Tibial artery (tissue), 4 donors: ENCODE measurements at regions not wholly inside any gene's neighbourhood (a gene's known extent, or its start where the extent isn't known, plus 50 kb on each side); places are given as distances from the start of the nearest gene placed in this dataset.

Source experiments
- DNase-seq, 2 donors: peaks; one replicate each; pipeline ENCODE4 v3.0.0-alpha.2; 2019
- H3K27ac ChIP-seq, 2 donors: fragments of 200-600 bp; sonication (generic) in 1 of 2; 1 replicate in 1 of 2; 2 replicates in 1 of 2; pipeline ENCODE4 v1.5.1; 2018 to 2019; ENCODE audit warnings: mild to moderate bottlenecking in 1 of 2
- H3K27me3 ChIP-seq, 2 donors: fragments of 200-600 bp; sonication (generic) in 1 of 2; one replicate each; pipeline versions ENCODE4 v1.5.1 to v1.6.0; 2016 to 2019
- H3K36me3 ChIP-seq, 3 donors: fragments of 200-600 bp; sonication (generic) in 2 of 3; one replicate each; pipeline ENCODE4 v1.5.1; 2016 to 2019; ENCODE audit warnings: mild to moderate bottlenecking in 2 of 3
- H3K4me1 ChIP-seq, 4 donors: fragments of 200-600 bp; sonication (generic) in 2 of 4; 1 replicate in 3 of 4; 2 replicates in 1 of 4; pipeline ENCODE4 v1.5.1; 2016 to 2019
- H3K4me3 ChIP-seq, 2 donors: fragments of 200-600 bp; sonication (generic) in 1 of 2; 1 replicate in 1 of 2; 2 replicates in 1 of 2; pipeline ENCODE4 v1.5.1; 2018 to 2019; ENCODE audit warnings: mild to moderate bottlenecking in 2 of 2
- H3K9me3 ChIP-seq, 3 donors: fragments of 200-600 bp; sonication (generic) in 1 of 3; one replicate each; pipeline ENCODE4 v1.5.1; 2016 to 2019
- CTCF ChIP-seq, 2 experiments: fragments of 200-600 bp in 1 of 2; fragments of 450-650 bp in 1 of 2; IDR thresholded peaks; one replicate each; pipeline ENCODE4 v1.5.1; 2017 to 2019; ENCODE audit warnings: antibody characterized with exemption in 2 of 2, mild to moderate bottlenecking in 1 of 2, moderate library complexity in 1 of 2
- intact Hi-C: fragments of 100-400 bp; cut with DNase I; formaldehyde crosslinking; loops from one replicate; pipeline ENCODE4 v1.15.0; 2023; ENCODE audit warnings: low total_unique reads

- Histone ChIP-seq H3K4me1 (no peaks in the 10 kb centered on the region), H3K9me3 (no peaks in the 10 kb centered on the region), H3K36me3 (no peaks in the 10 kb centered on the region), H3K27ac (no peak overlapping the region), H3K27me3 (peaks cover 0 to 33% of the 10 kb centered on the region in 2 donors), H3K4me3 (no peak overlapping the region)
- DNase-seq, result no peak
- TF ChIP-seq CTCF (IDR thresholded peaks at IDR 0.05), result no peak
- intact Hi-C loops, result loop anchor here (10.0 kb wide), 1 partner anchor 564 kb away; no protein-coding TSS in a partner anchor
Measured at GRCh38 chr2:222050981-222051380, 247.8 kb downstream of the PAX3 start.

DNA sequence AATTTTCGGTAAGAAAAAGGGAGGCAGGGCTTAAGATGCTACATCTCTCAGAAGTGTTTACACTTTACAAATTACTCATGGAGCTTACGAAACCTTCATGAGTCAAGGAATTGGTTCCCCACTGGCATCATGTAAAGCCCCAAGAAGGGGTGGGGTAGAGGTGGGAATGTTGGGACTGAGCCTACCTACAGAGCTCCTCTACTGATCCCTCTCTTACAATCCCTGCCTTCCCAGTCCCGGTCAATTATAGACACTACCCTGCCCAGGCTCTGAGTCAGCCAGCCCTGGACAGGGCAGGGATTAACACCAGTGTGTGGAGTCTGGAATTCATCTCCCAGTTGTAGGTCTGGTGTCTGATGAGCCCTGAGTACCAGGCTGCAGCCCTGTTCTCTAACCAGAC, 248.9 kb downstream of the PAX3 start:
- intact Hi-C loops, result loop anchor here (10.0 kb wide), 1 partner anchor 565 kb away; no protein-coding TSS in a partner anchor

GRCh38 chr2:222043897-222044296, 254.9 kb downstream of the PAX3 start:
- DNase-seq, result no peak
- peaks cover 0 to 2% of the 10 kb centered on the region in 2 donors for H3K27me3 ChIP-seq
- H3K4me1 ChIP-seq, result no peaks in the 10 kb centered on the region
- no peak for TF ChIP-seq CTCF (IDR thresholded peaks at IDR 0.05)
- H3K27ac ChIP-seq, result no peak overlapping the region
- intact Hi-C loops, result no loop called here
- no peaks in the 10 kb centered on the region for H3K9me3 ChIP-seq
- H3K4me3 ChIP-seq, result no peak overlapping the region
- H3K36me3 ChIP-seq, result no peaks in the 10 kb centered on the region

More for the DNA sequence above, 248.9 kb downstream of the PAX3 start:
- DNase-seq, result no peak
- no peaks in the 10 kb centered on the region for H3K36me3 ChIP-seq
- no peak for TF ChIP-seq CTCF (IDR thresholded peaks at IDR 0.05)
- H3K27ac ChIP-seq, result no peak overlapping the region
- no peak overlapping the region for H3K4me3 ChIP-seq
- no peaks in the 10 kb centered on the region for H3K9me3 ChIP-seq
- H3K4me1 ChIP-seq, result no peaks in the 10 kb centered on the region
- H3K27me3 ChIP-seq, result peaks cover 0 to 33% of the 10 kb centered on the region in 2 donors

- Histone ChIP-seq H3K4me1 (no peaks in the 10 kb centered on the region), H3K9me3 (no peaks in the 10 kb centered on the region), H3K4me3 (no peak overlapping the region), H3K36me3 (no peaks in the 10 kb centered on the region), H3K27me3 (no peaks in the 10 kb centered on the region), H3K27ac (no peak overlapping the region)
- DNase-seq, result no peak
- no peak for TF ChIP-seq CTCF (IDR thresholded peaks at IDR 0.05)
- intact Hi-C loops, result no loop called here
Measured at GRCh38 chr2:222042666-222043065, 256.1 kb downstream of the PAX3 start.

- TF ChIP-seq CTCF (IDR thresholded peaks at IDR 0.05), result no peak
- Histone ChIP-seq H3K9me3 (no peaks in the 10 kb centered on the region), H3K4me1 (no peaks in the 10 kb centered on the region), H3K27ac (no peak overlapping the region), H3K27me3 (no peaks in the 10 kb centered on the region), H3K36me3 (no peaks in the 10 kb centered on the region), H3K4me3 (no peak overlapping the region)
- no peak for DNase-seq
- intact Hi-C loops, result no loop called here
Measured at GRCh38 chr2:222040333-222040732, 258.5 kb downstream of the PAX3 start.

- Histone ChIP-seq H3K27me3 (no peaks in the 10 kb centered on the region), H3K4me3 (no peak overlapping the region), H3K9me3 (no peaks in the 10 kb centered on the region), H3K36me3 (no peaks in the 10 kb centered on the region), H3K4me1 (no peaks in the 10 kb centered on the region), H3K27ac (no peak overlapping the region)
- DNase-seq, result no peak
- intact Hi-C loops, result no loop called here
- TF ChIP-seq CTCF (IDR thresholded peaks at IDR 0.05), result no peak
Measured at GRCh38 chr2:222039821-222040220, 259.0 kb downstream of the PAX3 start.
